HEK293 (cell line): ENCODE measurements at regions not wholly inside any gene's neighbourhood (a gene's known extent, or its start where the extent isn't known, plus 50 kb on each side); places are given as distances from the start of the nearest gene placed in this dataset.

Source experiments
- CTCF ChIA-PET: fragments of 350-600 bp; formaldehyde crosslinking; extraction: SDS; loops from one replicate; lab custom pipeline; 2021; ENCODE audit warnings: antibody characterized with exemption; lab: Yijun Ruan, JAX
- POLR2A ChIA-PET: fragments of 300-600 bp; formaldehyde crosslinking; extraction: SDS; loops from one replicate; lab custom pipeline; 2020; ENCODE audit warnings: antibody characterized with exemption, inconsistent platforms; lab: Yijun Ruan, JAX
- H3K27ac ChIP-seq: fragments of 200-500 bp; sonication (Bioruptor generic); 2 replicates; pipeline ENCODE4 v1.5.1; 2014; ENCODE audit warnings: low read depth, low read length, control low read depth, inconsistent platforms; ENCODE audit errors: extremely low read depth
- H3K36me3 ChIP-seq, 2 experiments: fragments of 200-500 bp in 1 of 2; sonication (Bioruptor generic) in 1 of 2; 1 replicate in 1 of 2; 2 replicates in 1 of 2; pipeline ENCODE4 v1.5.1; 2014 to 2017; ENCODE audit warnings: inconsistent platforms in 2 of 2, low read length in 2 of 2; ENCODE audit not compliant: control insufficient read depth in 2 of 2, insufficient read depth in 1 of 2
- H3K4me1 ChIP-seq: fragments of 200-500 bp; sonication (Bioruptor generic); 2 replicates; pipeline ENCODE4 v1.5.1; 2014; ENCODE audit warnings: mild to moderate bottlenecking, low read length, inconsistent platforms; ENCODE audit not compliant: control insufficient read depth, insufficient read depth
- H3K4me3 ChIP-seq: 2 replicates; pipeline ENCODE4 v1.5.1; 2011; ENCODE audit warnings: low read depth, mild to moderate bottlenecking, control low read depth, low read length, moderate library complexity
- H3K9me3 ChIP-seq: fragments of 200-500 bp; sonication (Bioruptor generic); 2 replicates; pipeline ENCODE4 v1.5.1; 2014; ENCODE audit warnings: low read depth, low read length, inconsistent platforms; ENCODE audit not compliant: control insufficient read depth, insufficient read depth
- CTCF ChIP-seq: fragments of 450-650 bp; formaldehyde crosslinking; IDR thresholded peaks from 2 replicates; pipeline ENCODE4 v1.5.1; 2016; ENCODE audit warnings: missing biosample characterization, missing genetic modification characterization
- ELK4 ChIP-seq: IDR thresholded peaks from 2 replicates; pipeline ENCODE4 v1.6.1; 2011; ENCODE audit warnings: mild to moderate bottlenecking, low read depth, low read length, borderline replicate concordance
- KLF7 ChIP-seq: fragments of 450-650 bp; formaldehyde crosslinking; IDR thresholded peaks from 2 replicates; pipeline ENCODE4 v1.5.1; 2016; ENCODE audit warnings: missing biosample characterization, missing genetic modification characterization, borderline replicate concordance
- PRDM1 ChIP-seq: fragments of 450-650 bp; formaldehyde crosslinking; IDR thresholded peaks from 2 replicates; pipeline ENCODE4; 2016; ENCODE audit warnings: missing biosample characterization, missing genetic modification characterization
- PRDM10 ChIP-seq: fragments of 450-650 bp; formaldehyde crosslinking; IDR thresholded peaks from 2 replicates; pipeline ENCODE4 v1.5.1; 2016; ENCODE audit warnings: missing biosample characterization, missing genetic modification characterization
- ZNF121 ChIP-seq: fragments of 450-650 bp; formaldehyde crosslinking; IDR thresholded peaks from 2 replicates; pipeline ENCODE4 v1.5.1; 2016; ENCODE audit warnings: missing biosample characterization, missing genetic modification characterization
- ZNF26 ChIP-seq: fragments of 450-650 bp; formaldehyde crosslinking; IDR thresholded peaks from 2 replicates; pipeline ENCODE4 v1.5.1; 2016; ENCODE audit warnings: missing biosample characterization, missing genetic modification characterization
- ZNF311 ChIP-seq: fragments of 450-650 bp; formaldehyde crosslinking; IDR thresholded peaks from 2 replicates; pipeline ENCODE4 v1.5.1; 2017; ENCODE audit warnings: missing biosample characterization, missing genetic modification characterization, borderline replicate concordance
- ZNF366 ChIP-seq: fragments of 450-650 bp; formaldehyde crosslinking; conservative IDR thresholded peaks from 2 replicates; pipeline ENCODE4 v1.5.1; 2016; ENCODE audit warnings: missing biosample characterization, missing genetic modification characterization
- ZNF48 ChIP-seq: fragments of 450-650 bp; formaldehyde crosslinking; IDR thresholded peaks from 2 replicates; pipeline ENCODE4 v1.5.1; 2016; ENCODE audit warnings: missing biosample characterization, missing genetic modification characterization
- ZNF580 ChIP-seq: fragments of 450-650 bp; formaldehyde crosslinking; IDR thresholded peaks from 2 replicates; pipeline ENCODE4 v1.5.1; 2016; ENCODE audit warnings: missing biosample characterization, missing genetic modification characterization
- ZSCAN5A ChIP-seq: fragments of 450-650 bp; formaldehyde crosslinking; IDR thresholded peaks from 2 replicates; pipeline ENCODE4 v1.5.1; 2016; ENCODE audit warnings: missing biosample characterization, missing genetic modification characterization
- TF ChIP-seq, protein P1 (sequence below): fragments of 450-650 bp; formaldehyde crosslinking; IDR thresholded peaks from 2 replicates; pipeline ENCODE4 v1.5.1; 2016; ENCODE audit warnings: missing biosample characterization, missing genetic modification characterization

DNA sequence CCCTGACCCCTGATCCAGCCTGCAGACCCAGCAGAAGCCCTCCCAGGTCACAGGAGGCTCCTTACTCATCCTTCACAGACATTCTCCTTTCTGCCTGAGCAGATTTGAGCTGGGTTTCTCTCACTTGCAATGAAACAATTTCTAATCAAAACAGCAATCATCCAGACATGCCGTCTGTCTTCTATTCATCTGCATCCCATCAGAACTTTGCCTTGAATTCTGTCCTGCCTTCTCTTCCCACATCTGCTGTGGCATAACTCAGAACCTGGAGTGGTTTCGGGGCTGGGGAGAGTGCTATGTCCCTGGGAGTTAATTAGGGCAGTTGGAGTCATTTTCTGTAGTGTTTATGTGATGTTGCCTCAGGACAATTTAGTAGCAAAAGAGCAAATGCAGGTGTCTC is 278.6 kb downstream of the CBLN1 start (continued):
- TF ChIP-seq ZNF366 (tag by site-specific recombination) (no peak), ELK4 (no peak), KLF7 (tag by site-specific recombination) (no peak), ZNF121 (tag by site-specific recombination) (no peak), PRDM1 (no peak), ZNF311 (tag by site-specific recombination) (no peak), ZSCAN5A (tag by site-specific recombination) (no peak), ZNF580 (no peak), ZNF26 (no peak), ZNF48 (tag by site-specific recombination) (no peak)
- TF ChIP-seq, protein P1, sequence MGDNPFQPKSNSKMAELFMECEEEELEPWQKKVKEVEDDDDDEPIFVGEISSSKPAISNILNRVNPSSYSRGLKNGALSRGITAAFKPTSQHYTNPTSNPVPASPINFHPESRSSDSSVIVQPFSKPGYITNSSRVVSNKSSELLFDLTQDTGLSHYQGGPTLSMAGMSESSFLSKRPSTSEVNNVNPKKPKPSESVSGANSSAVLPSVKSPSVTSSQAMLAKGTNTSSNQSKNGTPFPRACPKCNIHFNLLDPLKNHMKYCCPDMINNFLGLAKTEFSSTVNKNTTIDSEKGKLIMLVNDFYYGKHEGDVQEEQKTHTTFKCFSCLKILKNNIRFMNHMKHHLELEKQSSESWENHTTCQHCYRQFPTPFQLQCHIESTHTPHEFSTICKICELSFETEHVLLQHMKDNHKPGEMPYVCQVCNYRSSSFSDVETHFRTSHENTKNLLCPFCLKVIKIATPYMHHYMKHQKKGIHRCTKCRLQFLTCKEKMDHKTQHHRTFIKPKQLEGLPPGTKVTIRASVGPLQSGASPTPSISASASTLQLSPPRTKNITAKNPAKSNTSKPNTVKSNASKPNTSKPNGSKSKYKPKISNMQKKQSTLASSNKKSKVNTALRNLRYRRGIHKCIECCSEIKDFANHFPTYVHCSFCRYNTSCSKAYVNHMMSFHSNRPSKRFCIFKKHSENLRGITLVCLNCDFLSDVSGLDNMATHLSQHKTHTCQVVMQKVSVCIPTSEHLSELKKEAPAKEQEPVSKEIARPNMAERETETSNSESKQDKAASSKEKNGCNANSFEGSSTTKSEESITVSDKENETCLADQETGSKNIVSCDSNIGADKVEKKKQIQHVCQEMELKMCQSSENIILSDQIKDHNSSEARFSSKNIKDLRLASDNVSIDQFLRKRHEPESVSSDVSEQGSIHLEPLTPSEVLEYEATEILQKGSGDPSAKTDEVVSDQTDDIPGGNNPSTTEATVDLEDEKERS (tag by site-specific recombination): no peak

GRCh38 chr16:49000594-49000993 is 281.0 kb downstream of the CBLN1 start:
- Histone ChIP-seq H3K36me3 (no peaks in the 10 kb centered on the region), H3K27ac (no peak overlapping the region), H3K4me1 (no peaks in the 10 kb centered on the region), H3K4me3 (no peak overlapping the region), H3K9me3 (no peaks in the 10 kb centered on the region)
- CTCF ChIA-PET: no interaction called here
- TF ChIP-seq CTCF (tag by site-specific recombination) (peak; percentile 27; the same call in 1 of the 2 replicates), PRDM10 (tag by site-specific recombination) (no peak)
- POLR2A ChIA-PET: no interaction called here
